Jurkat, Clone E6-1 (cell line): ENCODE measurements at regions not wholly inside any gene's neighbourhood (a gene's known extent, or its start where the extent isn't known, plus 50 kb on each side); places are given as distances from the start of the nearest gene placed in this dataset.
"Not testable (repeated sequence)": the region's sequence is repeated elsewhere in the genome, so short reads cannot be mapped to it uniquely, and the experiment has no call there.

ENCODE experiments used
- DNase-seq: peaks from one replicate; pipeline ENCODE4 v3.0.0-alpha.2; 2011; ENCODE audit warnings: low read depth, low spot score
- H3K4me3 ChIP-seq: 2 replicates; pipeline ENCODE4 v1.5.1; 2011; ENCODE audit warnings: mild to moderate bottlenecking, low read length, control low read depth, moderate library complexity

GRCh38 chr1:58836408-58836807, 52.6 kb upstream of the JUN start:
- DNase-seq, result no peak
- H3K4me3 ChIP-seq, result no peak overlapping the region

- DNase-seq, result no peak
Measured at GRCh38 chr1:58837886-58838285, 54.0 kb upstream of the JUN start.

GRCh38 chr1:58839147-58839795, 55.4 kb upstream of the JUN start:
- no peak for DNase-seq
- no peak overlapping the region for H3K4me3 ChIP-seq

More at GRCh38 chr1:58837886-58838285, 54.0 kb upstream of the JUN start:
- H3K4me3 ChIP-seq, result no peak overlapping the region

DNA sequence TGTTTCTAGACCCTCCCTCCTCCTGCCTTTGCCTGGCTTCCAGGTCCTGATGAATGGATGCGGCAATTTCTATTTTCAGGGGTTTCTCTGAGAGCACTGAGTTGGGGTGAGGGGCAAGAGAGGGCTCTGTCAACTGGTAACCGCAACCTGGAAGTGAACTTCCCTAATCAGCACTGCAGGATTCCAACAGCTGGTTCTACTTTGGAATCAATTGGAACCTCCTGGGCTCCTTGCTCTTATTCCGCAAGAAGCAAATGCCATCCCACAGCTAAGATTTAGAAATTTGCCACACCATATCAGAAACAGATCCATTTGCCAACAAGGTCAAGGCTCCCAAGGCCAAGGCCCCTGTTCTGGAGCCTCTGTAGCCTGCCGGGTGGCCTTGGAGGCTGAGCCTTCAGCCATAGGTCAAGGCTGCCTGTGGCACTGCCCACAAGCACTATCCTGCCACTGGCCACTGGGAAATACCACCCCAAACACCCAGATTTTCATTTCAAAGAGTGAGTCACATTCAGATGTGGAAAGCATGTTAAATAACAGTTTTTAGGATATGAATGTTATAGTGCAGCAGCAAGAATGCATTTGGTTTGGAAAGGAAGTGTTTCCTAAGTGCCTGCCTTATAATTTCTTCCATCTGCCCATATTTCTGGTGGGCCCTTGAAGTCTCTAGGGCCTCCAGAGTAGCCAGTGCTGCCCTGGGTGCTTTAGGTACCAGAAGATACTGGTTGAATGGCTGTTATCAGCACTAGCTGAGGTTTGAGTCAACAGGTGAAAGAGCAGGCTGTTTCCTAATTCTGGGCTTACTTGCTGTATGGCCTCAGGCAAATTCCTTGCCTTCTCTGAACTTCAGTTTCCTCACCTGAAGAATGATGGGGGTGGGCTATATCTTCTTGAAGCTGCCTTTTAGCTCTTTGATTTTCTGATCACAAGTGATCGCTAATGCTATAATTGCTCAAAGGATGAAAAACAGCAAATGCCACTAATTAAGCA, 56.3 kb upstream of the JUN start:
- no peak overlapping the region for H3K4me3 ChIP-seq
- DNase-seq, result no peak

- no peak for DNase-seq
- H3K4me3 ChIP-seq, result no peak overlapping the region
Measured at GRCh38 chr1:58841455-58841854, 57.6 kb upstream of the JUN start.

DNA sequence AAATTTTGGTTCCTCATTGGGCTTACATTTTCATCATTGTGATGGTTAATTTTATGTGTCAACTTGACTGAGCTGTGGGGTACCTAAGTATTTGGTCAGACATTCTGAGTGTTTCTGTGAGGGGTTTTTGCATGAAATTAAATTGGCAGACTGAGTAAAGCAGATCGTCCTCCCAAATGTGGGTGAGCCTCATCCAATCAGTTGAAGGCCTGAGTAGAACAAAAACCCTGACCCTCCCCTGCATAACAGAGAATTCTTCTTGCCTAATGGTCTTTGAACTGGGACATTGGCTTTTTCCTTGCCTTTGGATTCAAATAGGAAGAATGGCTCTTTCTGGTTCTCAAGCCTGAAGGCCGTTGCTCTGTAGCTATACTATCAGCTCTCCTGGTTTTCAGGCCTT, 59.1 kb upstream of the JUN start:
- no peak overlapping the region for H3K4me3 ChIP-seq
- no peak for DNase-seq

GRCh38 chr1:58844176-58844575, 60.3 kb upstream of the JUN start:
- H3K4me3 ChIP-seq, result no peak overlapping the region
- no peak for DNase-seq

DNA sequence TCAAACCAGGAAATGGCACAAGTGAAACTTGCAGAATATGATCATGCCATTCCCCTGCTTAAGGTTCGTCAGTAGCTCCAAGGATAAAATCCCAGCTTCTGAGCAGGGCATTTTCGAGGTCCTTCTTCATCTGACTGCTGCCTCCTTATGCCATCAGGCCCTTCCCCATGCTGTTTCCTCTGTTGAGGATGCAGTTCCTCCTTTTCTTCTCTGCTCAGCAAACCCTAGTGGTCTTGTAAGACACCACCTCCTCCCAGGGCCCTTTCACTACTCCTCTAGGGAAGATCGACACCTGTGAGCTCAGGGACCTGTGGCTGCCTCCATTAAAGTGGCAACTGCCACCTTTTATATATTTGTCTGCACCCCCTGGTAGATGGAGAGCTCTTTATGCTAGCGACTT, 62.1 kb upstream of the JUN start:
- no peak for DNase-seq
- H3K4me3 ChIP-seq, result no peak overlapping the region

DNA sequence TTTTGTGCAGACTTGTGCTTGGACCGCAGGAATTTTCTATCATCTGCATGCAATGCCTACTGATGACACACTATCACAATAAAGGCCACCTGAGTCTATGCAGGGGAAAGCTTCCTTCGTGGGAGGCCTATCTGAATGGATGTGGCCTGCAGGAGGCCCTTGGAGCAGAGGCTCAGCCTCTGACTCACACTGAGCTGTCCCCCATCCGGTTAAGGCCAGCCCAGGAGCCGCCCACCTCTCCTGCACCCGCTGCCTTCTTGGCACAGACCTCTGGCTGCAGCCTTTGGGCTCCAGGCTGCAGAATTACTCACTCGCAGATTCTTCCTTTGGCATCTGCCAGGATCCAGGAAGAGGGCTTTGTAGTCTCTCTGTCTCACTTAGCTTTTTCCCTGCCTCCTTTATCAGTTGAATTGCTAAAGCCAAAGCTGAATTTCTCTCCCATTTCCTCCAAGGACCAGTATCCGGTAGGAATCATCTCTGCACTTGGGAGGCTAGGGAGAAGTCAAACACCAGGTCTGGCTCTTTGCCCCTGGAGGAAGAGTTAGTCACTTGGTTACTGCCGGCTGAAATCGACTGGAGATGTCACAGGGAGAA, 65.1 kb upstream of the JUN start:
- DNase-seq, result no peak

GRCh38 chr1:58849551-58849950, 65.7 kb upstream of the JUN start:
- no peak for DNase-seq
- H3K4me3 ChIP-seq, result no peak overlapping the region

More for the DNA sequence above, 65.1 kb upstream of the JUN start:
- no peak overlapping the region for H3K4me3 ChIP-seq

DNA sequence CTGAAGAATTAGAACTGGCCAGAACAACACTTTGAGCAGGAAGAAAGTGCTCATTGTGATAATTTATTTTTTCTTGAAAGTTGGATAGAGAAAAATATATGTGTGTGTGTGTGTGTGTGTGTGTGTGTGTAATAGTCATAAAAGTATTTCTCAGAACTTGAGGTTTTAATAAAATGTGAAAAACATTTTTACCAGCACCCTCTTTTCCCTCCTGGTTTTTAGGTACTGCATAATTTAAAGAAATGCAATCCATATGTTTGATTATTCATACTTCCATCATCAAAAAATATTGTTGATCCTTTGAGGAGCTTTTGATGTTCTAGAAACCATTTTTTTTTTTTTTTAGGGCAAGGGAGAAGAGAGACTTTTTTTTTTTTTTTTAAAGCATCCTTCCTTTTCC, 66.8 kb upstream of the JUN start:
- no peak for DNase-seq
- H3K4me3 ChIP-seq, result no peak overlapping the region

GRCh38 chr1:58852731-58853485, 69.1 kb upstream of the JUN start:
- H3K4me3 ChIP-seq, result no peak overlapping the region

GRCh38 chr1:58854576-58854975, 70.7 kb upstream of the JUN start:
- peak; percentile 63 for DNase-seq
- no peak overlapping the region for H3K4me3 ChIP-seq

More at GRCh38 chr1:58852731-58853485, 69.1 kb upstream of the JUN start:
- DNase-seq, result no peak

GRCh38 chr1:58855274-58856165, 71.7 kb upstream of the JUN start:
- DNase-seq, result no peak
- H3K4me3 ChIP-seq, result no peak overlapping the region

- DNase-seq, H3K4me3 ChIP-seq: not testable (repeated sequence)
Measured at GRCh38 chr1:58856281-58856680, 72.4 kb upstream of the JUN start.

GRCh38 chr1:58857680-58858673, 74.1 kb upstream of the JUN start:
- peak; percentile 64 for DNase-seq
- no peak overlapping the region for H3K4me3 ChIP-seq

GRCh38 chr1:58859769-58860485, 76.1 kb upstream of the JUN start:
- DNase-seq, result no peak
- H3K4me3 ChIP-seq, result no peak overlapping the region
